ENCODE measurements at regions not wholly inside any gene's neighbourhood (a gene's known extent, or its start where the extent isn't known, plus 50 kb on each side); places are given as distances from the start of the nearest gene placed in this dataset.

GRCh38 chr2:9777081-9777480 is 66.2 kb upstream of the TAF1B start:
- H3K4me3 ChIP-seq (ENCODE audit: low read depth, low read length) = no peak overlapping the region
- no peak for TF ChIP-seq CTCF (IDR thresholded peaks at IDR 0.05; ENCODE audit: borderline replicate concordance, insufficient read depth, low read depth, low read length)

GRCh38 chr2:9778012-9778411 is 65.3 kb upstream of the TAF1B start:
- TF ChIP-seq CTCF (IDR thresholded peaks at IDR 0.05; ENCODE audit: borderline replicate concordance, insufficient read depth, low read depth, low read length) = peak; percentile 85
- H3K4me3 ChIP-seq (ENCODE audit: low read depth, low read length) = no peak overlapping the region

DNA sequence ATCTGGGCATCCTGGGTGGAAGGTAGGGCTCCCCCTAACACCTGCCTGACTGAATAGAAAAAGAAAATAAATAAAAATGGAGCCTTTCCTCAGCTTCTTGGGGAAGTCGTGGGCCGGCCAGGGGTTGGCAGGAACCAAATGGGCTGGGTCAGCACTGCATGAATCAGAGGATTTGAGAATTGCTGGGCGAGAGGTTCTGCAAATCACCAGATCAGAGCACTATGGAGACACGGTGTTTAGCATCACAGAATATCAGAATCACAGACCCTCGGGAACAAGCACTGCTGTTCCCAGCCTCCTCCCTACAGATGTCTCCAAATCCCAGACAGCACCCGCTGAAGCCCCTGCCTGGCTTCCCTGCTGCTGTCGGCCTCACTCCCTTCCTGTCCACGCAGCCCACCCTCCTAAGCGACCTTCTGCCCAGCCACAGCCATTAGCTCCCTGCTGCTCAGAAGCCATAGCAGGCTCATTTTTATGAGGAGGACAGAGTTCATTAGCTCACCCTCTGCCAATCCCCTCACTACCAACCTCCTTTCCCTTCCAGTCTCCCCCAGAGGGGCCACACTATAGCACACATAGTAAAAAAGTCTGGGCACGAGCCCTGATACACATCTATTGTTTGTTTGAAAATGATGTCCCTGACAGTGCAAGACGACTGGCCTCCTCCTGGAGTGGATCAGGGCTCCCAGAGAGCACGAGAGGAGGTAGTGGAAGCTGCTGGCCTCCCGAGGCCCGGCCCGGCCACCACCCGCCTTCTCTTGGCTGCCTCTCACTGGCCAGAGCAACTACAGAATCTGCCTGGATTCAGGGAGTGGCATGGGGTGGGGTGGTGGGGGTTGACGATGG is 64.6 kb upstream of the TAF1B start:
- TF ChIP-seq CTCF (IDR thresholded peaks at IDR 0.05; ENCODE audit: borderline replicate concordance, insufficient read depth, low read depth, low read length) = no peak
- no peak overlapping the region for H3K4me3 ChIP-seq (ENCODE audit: low read depth, low read length)

DNA sequence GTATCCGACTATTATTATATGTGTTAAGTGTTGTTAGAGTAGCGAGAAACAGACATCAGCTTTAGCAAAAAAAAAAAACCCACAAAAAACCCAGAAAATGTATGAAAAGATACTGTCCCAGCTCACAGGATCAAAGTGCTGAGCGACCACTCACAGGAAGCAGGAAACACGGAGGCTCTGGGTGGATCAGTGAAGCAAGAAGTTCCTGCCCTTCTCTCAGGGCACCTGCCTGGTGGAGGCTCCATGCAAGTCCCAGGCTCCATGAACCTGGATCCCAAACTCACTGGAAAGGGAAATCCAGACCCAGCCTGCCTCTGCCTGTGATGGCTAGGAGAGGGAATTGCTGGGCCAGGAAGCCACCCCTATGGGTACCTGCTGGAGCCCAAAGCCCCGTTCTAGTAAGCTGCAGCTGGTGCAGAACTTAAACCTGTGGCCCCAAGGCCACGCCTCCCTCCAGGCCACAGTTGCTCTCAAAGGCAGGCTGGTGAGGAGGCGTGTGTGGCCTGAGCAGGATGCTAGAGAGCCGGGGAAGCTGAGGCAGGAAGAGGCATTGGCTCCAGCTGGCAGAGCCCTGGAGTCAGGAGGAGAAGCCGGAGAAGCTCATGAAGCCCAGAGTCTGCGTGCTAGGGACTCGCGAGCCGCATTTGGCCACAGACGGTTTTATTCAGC is 63.5 kb upstream of the TAF1B start:
- TF ChIP-seq CTCF (IDR thresholded peaks at IDR 0.05; ENCODE audit: borderline replicate concordance, insufficient read depth, low read depth, low read length) = no peak
- no peak overlapping the region for H3K4me3 ChIP-seq (ENCODE audit: low read depth, low read length)

DNA sequence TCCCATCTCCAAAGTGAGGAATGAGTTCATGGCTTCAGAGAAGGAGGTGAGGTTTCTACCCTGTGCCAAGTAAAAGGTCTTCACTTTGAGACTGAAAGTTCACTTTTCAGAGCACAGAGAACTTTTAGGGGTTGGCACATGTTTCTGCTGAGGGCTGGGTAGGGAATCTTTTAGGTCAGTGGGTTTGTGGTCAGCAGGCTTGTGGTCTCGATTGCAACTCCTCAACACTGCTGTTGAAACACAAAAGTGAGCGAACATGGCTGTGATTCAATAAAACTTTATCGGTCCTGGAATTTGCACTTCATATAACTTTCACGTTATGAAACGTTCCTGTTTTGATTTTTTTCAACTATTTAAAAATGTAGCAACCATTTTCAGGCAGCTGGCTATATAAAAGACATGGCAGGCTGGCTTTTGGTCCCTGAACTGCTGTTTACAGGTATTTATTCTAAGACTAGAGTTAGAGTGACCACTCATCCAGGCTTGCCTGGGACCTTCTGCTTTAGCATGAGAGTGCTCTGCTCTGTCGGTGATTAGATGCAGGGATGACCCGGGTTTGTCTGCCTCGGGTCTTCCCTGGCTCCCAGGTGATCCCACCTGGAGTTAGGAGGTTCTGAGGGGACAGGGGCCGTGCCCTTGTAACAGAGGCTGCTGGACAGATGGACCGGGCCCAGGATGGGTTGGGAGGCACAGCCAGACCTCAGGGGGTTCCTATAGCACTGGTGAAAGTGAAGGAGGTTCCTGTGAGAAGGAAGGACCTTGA is 62.7 kb upstream of the TAF1B start:
- no peak for TF ChIP-seq CTCF (IDR thresholded peaks at IDR 0.05; ENCODE audit: borderline replicate concordance, insufficient read depth, low read depth, low read length)
- no peak overlapping the region for H3K4me3 ChIP-seq (ENCODE audit: low read depth, low read length)

- H3K4me3 ChIP-seq (ENCODE audit: low read depth, low read length) = no peak overlapping the region
- TF ChIP-seq CTCF (IDR thresholded peaks at IDR 0.05; ENCODE audit: borderline replicate concordance, insufficient read depth, low read depth, low read length) = no peak
Observed at GRCh38 chr2:9781252-9781651, 62.0 kb upstream of the TAF1B start.

All from GM12875 (cell line).